Urinary bladder (tissue), 3 donors: ENCODE measurements at regions not wholly inside any gene's neighbourhood (a gene's known extent, or its start where the extent isn't known, plus 50 kb on each side); places are given as distances from the start of the nearest gene placed in this dataset.
A peak's percentile ranks its signal among the peaks of the same experiment; 100 is the strongest.

Source experiments
- DNase-seq: peaks from one replicate; pipeline ENCODE4 v3.0.0-alpha.2; 2015; ENCODE audit errors: extremely low spot score
- H3K27ac ChIP-seq: one replicate; pipeline ENCODE4 v1.5.1; 2013; ENCODE audit warnings: low read depth, mild to moderate bottlenecking, moderate library complexity
- H3K36me3 ChIP-seq: one replicate; pipeline ENCODE4 v1.6.1; 2013; ENCODE audit warnings: mild to moderate bottlenecking, moderate library complexity; ENCODE audit not compliant: insufficient read depth
- H3K4me1 ChIP-seq: one replicate; pipeline ENCODE4 v1.6.1; 2013; ENCODE audit warnings: mild to moderate bottlenecking, moderate library complexity; ENCODE audit not compliant: insufficient read depth
- H3K4me3 ChIP-seq: one replicate; pipeline ENCODE4 v1.5.1; 2013; ENCODE audit warnings: low read depth, low read length
- WGBS: extraction: QIAGEN DNeasy Blood & Tissue Kit; methylation state at CpG from one replicate; pipeline ENCODE4 v1.1.7; 2013; 5-methylcytosine and 5-hydroxymethylcytosine counted together
- donor health status: healthy with polysubstance abuse.
- donor health status: healthy.

GRCh38 chr16:76195056-76195455 lies 82.1 kb upstream of the CNTNAP4 start:
- Histone ChIP-seq H3K4me1 (no peaks in the 10 kb centered on the region), H3K4me3 (no peak overlapping the region), H3K27ac (no peak overlapping the region), H3K36me3 (no peaks in the 10 kb centered on the region)
- whole genome bisulfite sequencing: 43% methylated on average over 3 of the region's 3 CpGs
- peak; percentile 29 for DNase-seq

- no peaks in the 10 kb centered on the region for H3K4me1 ChIP-seq
- H3K4me3 ChIP-seq: no peak overlapping the region
- DNase-seq: no peak
- no peaks in the 10 kb centered on the region for H3K36me3 ChIP-seq
- no peak overlapping the region for H3K27ac ChIP-seq
- 70% methylated on average over 2 of the region's 2 CpGs for WGBS
These were observed 81.6 kb upstream of the CNTNAP4 start for GRCh38 chr16:76195648-76196047.

DNA sequence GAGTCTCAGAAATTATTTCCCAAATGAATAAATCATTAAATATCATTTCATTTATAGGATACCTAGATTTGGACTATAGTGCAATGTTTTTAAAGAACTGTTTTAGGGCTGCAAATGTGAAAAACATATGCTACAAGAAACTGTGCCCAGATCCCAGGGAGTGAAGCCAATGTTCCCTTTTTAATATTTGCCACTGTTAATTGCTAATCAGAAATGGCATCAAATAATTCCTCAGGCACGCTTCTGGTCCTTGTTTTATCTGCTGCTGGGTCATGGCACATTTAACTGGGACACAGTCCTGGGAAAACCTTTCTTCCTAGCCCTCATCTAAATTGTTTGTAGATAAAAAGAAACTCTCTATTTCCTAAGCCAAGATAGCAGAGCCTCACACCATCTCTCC lies 79.3 kb upstream of the CNTNAP4 start:
- 64% methylated on average over 1 of the region's 1 CpG for WGBS
- DNase-seq: no peak
- Histone ChIP-seq H3K27ac (no peak overlapping the region), H3K36me3 (no peaks in the 10 kb centered on the region), H3K4me3 (no peak overlapping the region), H3K4me1 (no peaks in the 10 kb centered on the region)

GRCh38 chr16:76199681-76200220 lies 77.5 kb upstream of the CNTNAP4 start:
- 71% methylated on average over 4 of the region's 4 CpGs for WGBS
- no peak for DNase-seq
- no peaks in the 10 kb centered on the region for H3K36me3 ChIP-seq
- H3K4me3 ChIP-seq: no peak overlapping the region
- H3K4me1 ChIP-seq: no peaks in the 10 kb centered on the region
- H3K27ac ChIP-seq: no peak overlapping the region

DNA sequence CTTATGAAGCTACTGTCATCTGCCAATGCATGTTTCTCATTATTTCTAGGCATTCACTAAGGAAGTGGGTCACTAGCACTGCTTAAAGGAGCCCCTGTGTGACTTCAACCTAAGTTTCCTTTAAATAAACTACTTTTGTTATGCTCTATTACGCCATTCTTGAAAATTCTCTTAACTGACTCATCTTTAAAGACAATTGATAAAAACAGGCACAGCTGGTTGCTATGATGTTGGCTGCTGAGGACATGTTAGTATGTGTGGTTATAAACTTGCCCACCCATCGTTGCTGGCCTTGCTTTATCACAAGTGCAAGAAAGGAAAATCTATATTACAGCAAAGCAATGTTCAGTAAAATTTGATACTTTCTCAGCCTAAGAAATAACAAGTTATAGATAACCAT lies 75.8 kb upstream of the CNTNAP4 start:
- no peaks in the 10 kb centered on the region for H3K36me3 ChIP-seq
- DNase-seq: no peak
- WGBS: 42% methylated on average over 2 of the region's 2 CpGs
- H3K4me3 ChIP-seq: no peak overlapping the region
- H3K27ac ChIP-seq: no peak overlapping the region
- no peaks in the 10 kb centered on the region for H3K4me1 ChIP-seq

DNA sequence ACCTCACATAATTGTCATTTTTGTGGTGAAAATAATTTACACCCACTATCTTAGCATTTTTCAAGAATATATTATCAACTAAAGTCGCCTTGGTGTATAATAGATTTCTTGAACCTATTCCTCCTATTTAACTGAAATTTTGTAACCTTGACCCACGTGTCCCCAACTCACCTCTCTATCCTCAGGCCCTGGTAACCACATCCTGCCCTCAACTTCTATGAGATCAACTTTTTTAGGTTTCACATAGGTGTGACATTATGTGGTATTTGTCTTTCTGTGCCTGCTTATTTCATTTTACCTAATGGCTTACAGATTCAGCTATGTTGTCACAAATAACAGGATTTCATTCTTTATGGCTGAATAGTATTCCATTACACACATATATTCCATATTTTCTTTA lies 73.0 kb upstream of the CNTNAP4 start:
- no peak overlapping the region for H3K27ac ChIP-seq
- 85% methylated on average over 2 of the region's 2 CpGs for WGBS
- no peak for DNase-seq
- no peaks in the 10 kb centered on the region for H3K36me3 ChIP-seq
- no peaks in the 10 kb centered on the region for H3K4me1 ChIP-seq
- H3K4me3 ChIP-seq: no peak overlapping the region

GRCh38 chr16:76207270-76207669 lies 69.9 kb upstream of the CNTNAP4 start:
- no peak overlapping the region for H3K27ac ChIP-seq
- WGBS: 66% methylated on average over 3 of the region's 3 CpGs
- no peak for DNase-seq

GRCh38 chr16:76210157-76210556 lies 67.0 kb upstream of the CNTNAP4 start:
- Histone ChIP-seq H3K4me3 (no peak overlapping the region), H3K36me3 (no peaks in the 10 kb centered on the region), H3K27ac (no peak overlapping the region), H3K4me1 (no peaks in the 10 kb centered on the region)
- no peak for DNase-seq
- 61% methylated on average over 5 of the region's 5 CpGs for WGBS

More at GRCh38 chr16:76207270-76207669, 69.9 kb upstream of the CNTNAP4 start:
- no peak overlapping the region for H3K4me3 ChIP-seq
- no peaks in the 10 kb centered on the region for H3K4me1 ChIP-seq
- no peaks in the 10 kb centered on the region for H3K36me3 ChIP-seq

GRCh38 chr16:76213860-76214259 lies 63.3 kb upstream of the CNTNAP4 start:
- Histone ChIP-seq H3K4me1 (no peaks in the 10 kb centered on the region), H3K27ac (no peak overlapping the region), H3K36me3 (no peaks in the 10 kb centered on the region), H3K4me3 (no peak overlapping the region)
- DNase-seq: no peak

GRCh38 chr16:76214856-76215255 lies 62.3 kb upstream of the CNTNAP4 start:
- no peak overlapping the region for H3K4me3 ChIP-seq
- no peak overlapping the region for H3K27ac ChIP-seq
- no peaks in the 10 kb centered on the region for H3K36me3 ChIP-seq
- WGBS: 66% methylated on average over 1 of the region's 1 CpG
- no peak for DNase-seq
- H3K4me1 ChIP-seq: no peaks in the 10 kb centered on the region

DNA sequence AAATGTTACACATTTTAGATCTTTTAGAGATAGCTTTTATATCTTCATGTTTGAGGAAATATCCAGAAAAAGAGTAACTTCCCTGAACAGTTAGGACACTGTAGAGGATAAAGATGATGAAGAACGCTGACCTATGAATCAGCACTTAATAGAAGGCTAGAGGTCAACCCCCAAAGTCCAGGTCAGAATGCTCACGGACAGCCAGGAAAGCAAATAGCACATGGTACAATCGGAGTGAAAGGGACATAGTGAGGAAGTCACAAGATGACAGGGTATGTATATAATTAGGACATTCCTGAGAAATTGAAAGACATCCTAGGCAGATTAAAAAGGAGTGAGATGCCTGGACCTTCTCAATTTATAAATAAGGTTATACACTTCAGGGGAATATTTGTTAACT lies 55.1 kb upstream of the CNTNAP4 start:
- H3K4me3 ChIP-seq: no peak overlapping the region
- no peak for DNase-seq
- no peaks in the 10 kb centered on the region for H3K36me3 ChIP-seq
- 42% methylated on average over 3 of the region's 3 CpGs for WGBS
- no peaks in the 10 kb centered on the region for H3K4me1 ChIP-seq
- no peak overlapping the region for H3K27ac ChIP-seq

DNA sequence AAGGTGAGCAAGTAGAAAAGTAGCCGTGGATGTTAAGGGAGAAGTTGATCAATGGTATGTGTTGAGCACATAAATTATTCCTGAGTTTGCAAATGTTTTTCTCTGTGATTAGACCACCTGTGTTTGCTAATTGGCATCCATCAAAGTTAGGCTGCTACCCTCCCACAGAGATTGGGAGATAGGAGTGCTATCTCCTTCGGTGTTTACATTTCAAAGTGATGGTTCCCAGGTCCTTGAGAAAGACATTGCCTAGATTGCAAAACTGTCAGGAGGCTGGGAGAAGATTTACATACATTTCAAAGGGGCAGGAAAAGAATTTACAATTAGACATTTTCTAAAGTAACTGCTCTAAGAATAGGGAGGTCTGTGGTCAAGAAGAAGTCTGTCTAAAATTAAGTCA lies 54.3 kb upstream of the CNTNAP4 start:
- Histone ChIP-seq H3K27ac (no peak overlapping the region), H3K4me3 (no peak overlapping the region), H3K36me3 (no peaks in the 10 kb centered on the region), H3K4me1 (no peaks in the 10 kb centered on the region)
- 43% methylated on average over 2 of the region's 2 CpGs for WGBS
- DNase-seq: no peak

GRCh38 chr16:76226011-76226410 lies 51.2 kb upstream of the CNTNAP4 start:
- no peaks in the 10 kb centered on the region for H3K4me1 ChIP-seq
- 20% methylated on average over 14 of the region's 14 CpGs for WGBS
- DNase-seq: no peak
- H3K27ac ChIP-seq: no peak overlapping the region
- H3K36me3 ChIP-seq: no peaks in the 10 kb centered on the region
- no peak overlapping the region for H3K4me3 ChIP-seq

- DNase-seq: no peak
- WGBS: 52% methylated on average over 3 of the region's 3 CpGs
- no peak overlapping the region for H3K4me3 ChIP-seq
- H3K27ac ChIP-seq: no peak overlapping the region
- no peaks in the 10 kb centered on the region for H3K36me3 ChIP-seq
- H3K4me1 ChIP-seq: no peaks in the 10 kb centered on the region
These were observed 50.7 kb upstream of the CNTNAP4 start for GRCh38 chr16:76226481-76226880.
